IMR-90 (cell line): ENCODE measurements at regions not wholly inside any gene's neighbourhood (a gene's known extent, or its start where the extent isn't known, plus 50 kb on each side); places are given as distances from the start of the nearest gene placed in this dataset.

Experiments
- ATAC-seq: fragments of 200-7000 bp; cut with Tn5 transposase; 2 replicates; pipeline ENCODE4 v1.9.1; 2020; ENCODE audit warnings: low read depth, mild to moderate bottlenecking, moderate library complexity
- BruUV-seq: library from RNA; stranded (reverse); fragments of 400-500 nt; replicated peaks from 2 replicates; lab custom pipeline; 2021; lab: Mats Ljungman, UMichigan
- CTCF ChIA-PET: fragments of 300-600 bp; formaldehyde crosslinking; extraction: SDS; loops from one replicate; lab custom pipeline; 2021; ENCODE audit warnings: antibody characterized with exemption; lab: Yijun Ruan, JAX
- POLR2A ChIA-PET: fragments of 300-600 bp; sonication (Branson Sonifier 250); formaldehyde crosslinking; loops from one replicate; lab custom pipeline; 2022; ENCODE audit warnings: antibody characterized with exemption; ENCODE audit not compliant: unreplicated experiment; lab: Charles Lee
- DNase-seq: peaks from one replicate; pipeline ENCODE4 v3.0.0; 2013
- H2AFZ ChIP-seq: replicated peaks from 2 replicates; pipeline ENCODE3; 2013; ENCODE audit warnings: low read length, mild to moderate bottlenecking; ENCODE audit not compliant: poor library complexity
- H2AK5ac ChIP-seq: 2 replicates; pipeline ENCODE4 v1.6.1; 2013; ENCODE audit warnings: low read depth, low read length, inconsistent platforms
- H2AK9ac ChIP-seq: replicated peaks from 2 replicates; pipeline ENCODE3; 2013; ENCODE audit warnings: mild to moderate bottlenecking, low read depth, low read length, moderate library complexity; ENCODE audit not compliant: poor library complexity
- H2BK120ac ChIP-seq: 2 replicates; pipeline ENCODE4 v1.6.1; 2013; ENCODE audit warnings: low read depth, low read length, inconsistent platforms
- H2BK15ac ChIP-seq: 3 replicates; pipeline ENCODE4 v1.6.1; 2013; ENCODE audit warnings: low read depth, low read length, inconsistent platforms
- H2BK20ac ChIP-seq: 2 replicates; pipeline ENCODE4 v1.6.1; 2013; ENCODE audit warnings: low read depth, mild to moderate bottlenecking, inconsistent platforms, low read length, moderate library complexity
- H2BK5ac ChIP-seq: 2 replicates; pipeline ENCODE4 v1.6.1; 2013; ENCODE audit warnings: mild to moderate bottlenecking, low read depth, low read length, inconsistent platforms; ENCODE audit not compliant: poor library complexity, severe bottlenecking
- H3K14ac ChIP-seq: replicated peaks from 2 replicates; pipeline ENCODE4 v1.6.1; 2013; ENCODE audit warnings: low read depth, low read length, inconsistent platforms
- H3K18ac ChIP-seq: 2 replicates; pipeline ENCODE4 v1.6.1; 2013; ENCODE audit warnings: low read depth, low read length, control low read depth
- H3K23ac ChIP-seq: 2 replicates; pipeline ENCODE4 v1.6.1; 2013; ENCODE audit warnings: low read depth, low read length, inconsistent platforms
- H3K27ac ChIP-seq: 2 replicates; pipeline ENCODE4 v1.5.1; 2013; ENCODE audit warnings: mild to moderate bottlenecking, control low read depth, low read length; ENCODE audit not compliant: insufficient read depth
- H3K27me3 ChIP-seq: 2 replicates; pipeline ENCODE4 v1.6.1; 2013; ENCODE audit warnings: low read length; ENCODE audit not compliant: control insufficient read depth, insufficient read depth
- H3K36me3 ChIP-seq: 2 replicates; pipeline ENCODE4 v1.6.1; 2013; ENCODE audit warnings: low read length, mixed read lengths; ENCODE audit not compliant: control insufficient read depth, insufficient read depth
- H3K4ac ChIP-seq: 2 replicates; pipeline ENCODE4 v1.6.1; 2013; ENCODE audit warnings: low read depth, low read length, inconsistent platforms
- H3K4me1 ChIP-seq: 2 replicates; pipeline ENCODE4 v1.6.1; 2013; ENCODE audit warnings: low read length, mixed read lengths; ENCODE audit not compliant: control insufficient read depth, insufficient read depth
- H3K4me2 ChIP-seq: 2 replicates; pipeline ENCODE4 v1.6.1; 2013; ENCODE audit warnings: low read depth, mild to moderate bottlenecking, control low read depth, low read length, moderate library complexity
- H3K4me3 ChIP-seq: 2 replicates; pipeline ENCODE4 v1.5.1; 2013; ENCODE audit warnings: low read depth, mild to moderate bottlenecking, control low read depth, low read length, moderate library complexity; ENCODE audit not compliant: insufficient read depth
- H3K56ac ChIP-seq: 2 replicates; pipeline ENCODE4 v1.6.1; 2013; ENCODE audit warnings: low read length, inconsistent platforms; ENCODE audit not compliant: insufficient read depth; ENCODE audit errors: extremely low read depth
- H3K79me1 ChIP-seq, 2 experiments: 2 replicates each; pipeline ENCODE4 v1.6.1; 2013; ENCODE audit warnings: low read length in 2 of 2, inconsistent platforms in 1 of 2, low read depth in 1 of 2
- H3K9ac ChIP-seq: 2 replicates; pipeline ENCODE4 v1.6.1; 2013; ENCODE audit warnings: low read depth, low read length, control low read depth
- H3K9me1 ChIP-seq: 2 replicates; pipeline ENCODE4 v1.6.1; 2013; ENCODE audit warnings: low read length, inconsistent platforms; ENCODE audit not compliant: insufficient read depth
- H3K9me3 ChIP-seq: 2 replicates; pipeline ENCODE4 v1.6.1; 2013; ENCODE audit warnings: low read length; ENCODE audit not compliant: control insufficient read depth, insufficient read depth
- H4K20me1 ChIP-seq: 2 replicates; pipeline ENCODE4 v1.6.1; 2013; ENCODE audit warnings: low read length, inconsistent platforms; ENCODE audit not compliant: insufficient read depth
- H4K5ac ChIP-seq: 2 replicates; pipeline ENCODE4 v1.6.1; 2013; ENCODE audit warnings: mild to moderate bottlenecking, low read depth, low read length, control low read depth
- H4K8ac ChIP-seq, 2 experiments: 2 replicates each; pipeline ENCODE4 v1.6.1; 2013; ENCODE audit warnings: low read depth in 2 of 2, low read length in 2 of 2, control low read depth in 1 of 2, inconsistent platforms in 1 of 2
- H4K91ac ChIP-seq: 2 replicates; pipeline ENCODE4 v1.6.1; 2013; ENCODE audit warnings: low read depth, low read length, inconsistent platforms; ENCODE audit not compliant: insufficient read depth
- BHLHE40 ChIP-seq: fragments of 150-350 bp; IDR thresholded peaks from 2 replicates; pipeline ENCODE4 v1.6.1; 2016; ENCODE audit warnings: mild to moderate bottlenecking, low read depth, low read length
- CEBPB ChIP-seq: IDR thresholded peaks from 2 replicates; pipeline ENCODE4 v1.6.1; 2012; ENCODE audit warnings: low read depth, low read length, improper control_type of control experiment
- CHD1 ChIP-seq: IDR thresholded peaks from 2 replicates; pipeline ENCODE4 v1.6.1; 2012; ENCODE audit warnings: low read depth, low read length, improper control_type of control experiment
- CTCF ChIP-seq: conservative IDR thresholded peaks from 2 replicates; pipeline ENCODE4 v1.5.1; 2012; ENCODE audit warnings: mild to moderate bottlenecking, low read depth, low read length, improper control_type of control experiment
- ELK1 ChIP-seq: fragments of 150-350 bp; IDR thresholded peaks from 2 replicates; pipeline ENCODE4 v1.6.1; 2016; ENCODE audit warnings: low read depth, mild to moderate bottlenecking, low read length, moderate library complexity, borderline replicate concordance
- FOS ChIP-seq: fragments of 150-350 bp; IDR thresholded peaks from 2 replicates; pipeline ENCODE4 v1.6.1; 2016; ENCODE audit warnings: low read depth, low read length
- MAFK ChIP-seq: IDR thresholded peaks from 2 replicates; pipeline ENCODE4 v1.6.1; 2012; ENCODE audit warnings: low read depth, low read length, improper control_type of control experiment
- MAZ ChIP-seq: IDR thresholded peaks from 2 replicates; pipeline ENCODE4 v1.6.1; 2012; ENCODE audit warnings: low read depth, mild to moderate bottlenecking, low read length, improper control_type of control experiment, moderate library complexity, borderline replicate concordance
- MXI1 ChIP-seq: IDR thresholded peaks from 2 replicates; pipeline ENCODE4 v1.6.1; 2012; ENCODE audit warnings: low read depth, mild to moderate bottlenecking, low read length, moderate library complexity, borderline replicate concordance
- NFE2L2 ChIP-seq: fragments of 150-350 bp; IDR thresholded peaks from 2 replicates; pipeline ENCODE4 v1.6.1; 2016; ENCODE audit warnings: low read depth, mild to moderate bottlenecking, low read length
- POLR2A ChIP-seq: IDR thresholded peaks from 2 replicates; pipeline ENCODE4 v1.6.1; 2012; ENCODE audit warnings: mild to moderate bottlenecking, low read depth, low read length
- RAD21 ChIP-seq: IDR thresholded peaks from 2 replicates; pipeline ENCODE4 v1.6.1; 2012; ENCODE audit warnings: low read length, improper control_type of control experiment
- RCOR1 ChIP-seq: IDR thresholded peaks from 2 replicates; pipeline ENCODE4 v1.6.1; 2012; ENCODE audit warnings: mild to moderate bottlenecking, low read length, improper control_type of control experiment; ENCODE audit not compliant: insufficient replicate concordance
- RFX5 ChIP-seq: IDR thresholded peaks from 2 replicates; pipeline ENCODE4 v1.8.0; 2012; ENCODE audit warnings: low read depth, mild to moderate bottlenecking, low read length, moderate library complexity
- SMC3 ChIP-seq: fragments of 150-350 bp; IDR thresholded peaks from 2 replicates; pipeline ENCODE4 v1.6.1; 2016; ENCODE audit warnings: low read depth, mild to moderate bottlenecking, antibody characterized with exemption, low read length, moderate library complexity
- WGBS, 2 experiments: methylation state at CpG; one replicate each; pipeline versions ENCODE4 v1.1.5 to v1.1.7; 2013; ENCODE audit warnings: missing lambda C conversion rate in 2 of 2; ENCODE audit not compliant: insufficient read length in 1 of 2; ENCODE audit errors: extremely low coverage in 2 of 2; 5-methylcytosine and 5-hydroxymethylcytosine counted together
- dilution Hi-C: fragments of 300-500 bp; cut with HindIII; formaldehyde crosslinking; loops from one replicate; pipeline ENCODE4 v1.14.3; 2018; ENCODE audit warnings: low sequenced_read_pairs; ENCODE audit not compliant: unreplicated experiment
- in situ Hi-C: fragments of 300-500 bp; cut with MboI; formaldehyde crosslinking; loops from 3 replicates; pipeline ENCODE4 v1.14.3; 2019; ENCODE audit warnings: low sequenced_read_pairs, inconsistent platforms, mixed read lengths
- intact Hi-C: fragments of 100-400 bp; cut with micrococcal nuclease; formaldehyde crosslinking; loops from 2 replicates; pipeline ENCODE4 v1.10.0; 2022
- TF ChIP-seq, protein P1 (sequence below): fragments of 150-350 bp; IDR thresholded peaks from 2 replicates; pipeline ENCODE4 v1.6.1; 2017; ENCODE audit warnings: mild to moderate bottlenecking, antibody characterized with exemption, low read length, low read depth

- H3K9ac ChIP-seq: no peak overlapping the region
- no peaks in the 10 kb centered on the region for H4K20me1 ChIP-seq
- DNase-seq (no peak), ATAC-seq (no peak)
- dilution Hi-C loops (no loop called here), in situ Hi-C loops (no loop called here), intact Hi-C loops (no loop called here)
- no TSS peak for BruUV-seq
- no peak overlapping the region for H4K91ac ChIP-seq
- 0% methylated on average over 1 of the region's 1 CpG; no CpG with 5 or more reads in 1 of the 2 experiments for WGBS, 2 experiments
- no peak overlapping the region for H2AFZ ChIP-seq
- H2BK5ac ChIP-seq: no peak overlapping the region
- H2AK9ac ChIP-seq: no peak overlapping the region
- H3K36me3 ChIP-seq: no peaks in the 10 kb centered on the region
- POLR2A ChIA-PET: no interaction called here
- TF ChIP-seq NFE2L2 (no peak), MXI1 (no peak), POLR2A (no peak), SMC3 (no peak), RAD21 (no peak), CTCF (no peak), FOS (no peak), CHD1 (no peak), RCOR1 (no peak), RFX5 (no peak), MAFK (no peak), ELK1 (no peak), CEBPB (no peak), MAZ (no peak), BHLHE40 (no peak)
- TF ChIP-seq, protein P1, sequence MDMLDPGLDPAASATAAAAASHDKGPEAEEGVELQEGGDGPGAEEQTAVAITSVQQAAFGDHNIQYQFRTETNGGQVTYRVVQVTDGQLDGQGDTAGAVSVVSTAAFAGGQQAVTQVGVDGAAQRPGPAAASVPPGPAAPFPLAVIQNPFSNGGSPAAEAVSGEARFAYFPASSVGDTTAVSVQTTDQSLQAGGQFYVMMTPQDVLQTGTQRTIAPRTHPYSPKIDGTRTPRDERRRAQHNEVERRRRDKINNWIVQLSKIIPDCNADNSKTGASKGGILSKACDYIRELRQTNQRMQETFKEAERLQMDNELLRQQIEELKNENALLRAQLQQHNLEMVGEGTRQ: no peak
- H3K79me1 ChIP-seq: no peaks in the 10 kb centered on the region
- no peak overlapping the region for H2BK120ac ChIP-seq
- no peak overlapping the region for H3K4ac ChIP-seq
- no peak overlapping the region for H3K14ac ChIP-seq
- H4K8ac ChIP-seq: no peak overlapping the region
- no peak overlapping the region for H3K23ac ChIP-seq
- H3K27ac ChIP-seq: no peak overlapping the region
- no peaks in the 10 kb centered on the region for H3K27me3 ChIP-seq
- H2BK15ac ChIP-seq: no peak overlapping the region
- H3K9me1 ChIP-seq: no peaks in the 10 kb centered on the region
- H3K4me1 ChIP-seq: no peaks in the 10 kb centered on the region
- H3K18ac ChIP-seq: no peak overlapping the region
- CTCF ChIA-PET: no interaction called here
- no peak overlapping the region for H3K56ac ChIP-seq
- H4K5ac ChIP-seq: no peak overlapping the region
- H2BK20ac ChIP-seq: no peak overlapping the region
- peaks cover 8% of the 10 kb centered on the region; the same call in 1 of the 2 replicates for H3K9me3 ChIP-seq
- no peak overlapping the region for H3K4me3 ChIP-seq
- H2AK5ac ChIP-seq: no peak overlapping the region
- no peak overlapping the region for H3K4me2 ChIP-seq
Measured at GRCh38 chr3:22476976-22477375, 726.0 kb upstream of the ZNF385D start.
